ENCODE measurements at regions not wholly inside any gene's neighbourhood (a gene's known extent, or its start where the extent isn't known, plus 50 kb on each side); places are given as distances from the start of the nearest gene placed in this dataset.

DNA sequence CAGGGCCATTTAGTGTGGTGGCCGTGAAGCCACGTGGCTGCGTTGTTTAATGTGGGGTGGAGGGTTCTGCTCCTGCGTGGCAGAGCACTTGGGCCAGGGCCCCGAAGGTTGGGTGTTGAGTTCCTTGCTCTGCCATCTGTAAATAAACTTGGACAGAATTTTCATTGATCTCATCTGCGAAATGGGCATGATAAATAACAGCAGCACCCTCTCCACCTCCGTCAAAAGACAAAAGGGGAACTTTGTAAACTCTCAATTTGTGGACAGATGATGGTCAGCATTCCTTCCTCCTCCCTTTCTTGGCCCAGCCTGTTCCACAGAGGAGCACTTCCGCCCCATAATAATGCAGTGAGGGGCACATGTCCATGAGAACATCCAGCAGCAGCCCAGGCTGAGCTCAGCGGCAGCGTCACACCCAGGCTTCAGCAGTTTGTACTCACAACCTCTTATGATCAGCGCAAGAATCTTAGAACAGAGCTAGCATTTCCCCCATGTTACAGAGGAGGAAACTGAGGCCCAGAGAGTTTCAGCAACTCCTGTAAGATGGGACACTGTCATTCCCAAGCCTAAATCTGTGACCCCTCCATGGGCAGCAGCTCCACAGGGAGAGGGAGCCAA lies 874.5 kb downstream of the BRD1 start:
- no peak for TF ChIP-seq FOXK1 (CRISPR knock-in tag; IDR thresholded peaks at IDR 0.05; ENCODE audit: borderline replicate concordance, low read depth)
- no peak for TF ChIP-seq ZNF331 (CRISPR knock-in tag; IDR thresholded peaks at IDR 0.05)
- TF ChIP-seq TBL1XR1 (IDR thresholded peaks at IDR 0.05; ENCODE audit: borderline replicate concordance, low read length, partially characterized antibody) = no peak
- no peak for TF ChIP-seq NBN (conservative IDR thresholded peaks at IDR 0.05)
- TF ChIP-seq, protein P1, sequence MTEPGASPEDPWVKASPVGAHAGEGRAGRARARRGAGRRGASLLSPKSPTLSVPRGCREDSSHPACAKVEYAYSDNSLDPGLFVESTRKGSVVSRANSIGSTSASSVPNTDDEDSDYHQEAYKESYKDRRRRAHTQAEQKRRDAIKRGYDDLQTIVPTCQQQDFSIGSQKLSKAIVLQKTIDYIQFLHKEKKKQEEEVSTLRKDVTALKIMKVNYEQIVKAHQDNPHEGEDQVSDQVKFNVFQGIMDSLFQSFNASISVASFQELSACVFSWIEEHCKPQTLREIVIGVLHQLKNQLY (CRISPR knock-in tag; IDR thresholded peaks at IDR 0.05) = no peak
- TF ChIP-seq RAD51 (IDR thresholded peaks at IDR 0.05; ENCODE audit: borderline replicate concordance) = no peak
- no peak for TF ChIP-seq ETV6 (CRISPR knock-in tag; conservative IDR thresholded peaks at IDR 0.05)
- TF ChIP-seq EED (CRISPR knock-in tag; IDR thresholded peaks at IDR 0.05) = no peak
- no peak for TF ChIP-seq POLR2AphosphoS2 (IDR thresholded peaks at IDR 0.05; ENCODE audit: low read depth, low read length)
- no peak for TF ChIP-seq ZFYVE20 (CRISPR knock-in tag; IDR thresholded peaks at IDR 0.05; ENCODE audit: borderline replicate concordance, low read depth)

Data from HepG2 (cell line).